ENCODE measurements at regions not wholly inside any gene's neighbourhood (a gene's known extent, or its start where the extent isn't known, plus 50 kb on each side); places are given as distances from the start of the nearest gene placed in this dataset.

GRCh38 chr11:21894492-21894891, 298.4 kb upstream of the ANO5 start:
- TF ChIP-seq CTCF (IDR thresholded peaks at IDR 0.05; ENCODE audit: low read depth, low read length, poor library complexity, severe bottlenecking) = no peak
- TF ChIP-seq EZH2phosphoT487 (IDR thresholded peaks at IDR 0.05; ENCODE audit: borderline replicate concordance, low read length) = no peak

GRCh38 chr11:21895686-21896085, 297.2 kb upstream of the ANO5 start:
- H4K20me1 ChIP-seq (ENCODE audit: control insufficient read depth, insufficient read depth, low read depth, low read length) = no peaks in the 10 kb centered on the region
- no peak overlapping the region for H3K4me3 ChIP-seq (ENCODE audit: low read length)
- H3K4me1 ChIP-seq (ENCODE audit: control insufficient read depth, low read length) = no peaks in the 10 kb centered on the region
- no peak overlapping the region for H3K4me2 ChIP-seq (ENCODE audit: low read length)
- no peaks in the 10 kb centered on the region for H3K9me3 ChIP-seq (ENCODE audit: control insufficient read depth, insufficient read depth, low read length)
- H3K27ac ChIP-seq (ENCODE audit: low read depth, low read length) = no peak overlapping the region
- TF ChIP-seq CTCF (IDR thresholded peaks at IDR 0.05; ENCODE audit: low read depth, low read length, poor library complexity, severe bottlenecking) (no peak), EZH2phosphoT487 (IDR thresholded peaks at IDR 0.05; ENCODE audit: borderline replicate concordance, low read length) (no peak)
- H3K79me2 ChIP-seq (ENCODE audit: control insufficient read depth, low read length) = no peaks in the 10 kb centered on the region
- H3F3A ChIP-seq (ENCODE audit: control insufficient read depth, insufficient read depth) = no peaks in the 10 kb centered on the region
- no peaks in the 10 kb centered on the region for H3K9me2 ChIP-seq (replicated peaks; ENCODE audit: control insufficient read depth, low read length)
- no peaks in the 10 kb centered on the region for H3K27me3 ChIP-seq (ENCODE audit: control insufficient read depth, low read length)
- H3K36me3 ChIP-seq (ENCODE audit: control insufficient read depth, low read length) = no peaks in the 10 kb centered on the region

More at GRCh38 chr11:21894492-21894891, 298.4 kb upstream of the ANO5 start:
- no peaks in the 10 kb centered on the region for H3K27me3 ChIP-seq (ENCODE audit: control insufficient read depth, low read length)
- no peak overlapping the region for H3K4me3 ChIP-seq (ENCODE audit: low read length)
- H3K4me2 ChIP-seq (ENCODE audit: low read length) = no peak overlapping the region
- no peaks in the 10 kb centered on the region for H3K9me3 ChIP-seq (ENCODE audit: control insufficient read depth, insufficient read depth, low read length)
- no peaks in the 10 kb centered on the region for H3K79me2 ChIP-seq (ENCODE audit: control insufficient read depth, low read length)
- no peaks in the 10 kb centered on the region for H4K20me1 ChIP-seq (ENCODE audit: control insufficient read depth, insufficient read depth, low read depth, low read length)
- no peaks in the 10 kb centered on the region for H3K4me1 ChIP-seq (ENCODE audit: control insufficient read depth, low read length)
- H3K36me3 ChIP-seq (ENCODE audit: control insufficient read depth, low read length) = no peaks in the 10 kb centered on the region
- no peak overlapping the region for H3K27ac ChIP-seq (ENCODE audit: low read depth, low read length)
- no peaks in the 10 kb centered on the region for H3F3A ChIP-seq (ENCODE audit: control insufficient read depth, insufficient read depth)
- no peaks in the 10 kb centered on the region for H3K9me2 ChIP-seq (replicated peaks; ENCODE audit: control insufficient read depth, low read length)

GRCh38 chr11:21896216-21896615, 296.7 kb upstream of the ANO5 start:
- H3K36me3 ChIP-seq (ENCODE audit: control insufficient read depth, low read length) = no peaks in the 10 kb centered on the region
- H3K4me2 ChIP-seq (ENCODE audit: low read length) = no peak overlapping the region
- H3K27ac ChIP-seq (ENCODE audit: low read depth, low read length) = no peak overlapping the region
- TF ChIP-seq CTCF (IDR thresholded peaks at IDR 0.05; ENCODE audit: low read depth, low read length, poor library complexity, severe bottlenecking) = no peak
- no peaks in the 10 kb centered on the region for H4K20me1 ChIP-seq (ENCODE audit: control insufficient read depth, insufficient read depth, low read depth, low read length)
- H3K27me3 ChIP-seq (ENCODE audit: control insufficient read depth, low read length) = no peaks in the 10 kb centered on the region
- H3K79me2 ChIP-seq (ENCODE audit: control insufficient read depth, low read length) = no peaks in the 10 kb centered on the region
- H3K9me3 ChIP-seq (ENCODE audit: control insufficient read depth, insufficient read depth, low read length) = no peaks in the 10 kb centered on the region
- no peaks in the 10 kb centered on the region for H3F3A ChIP-seq (ENCODE audit: control insufficient read depth, insufficient read depth)
- H3K4me3 ChIP-seq (ENCODE audit: low read length) = no peak overlapping the region
- no peaks in the 10 kb centered on the region for H3K4me1 ChIP-seq (ENCODE audit: control insufficient read depth, low read length)
- no peaks in the 10 kb centered on the region for H3K9me2 ChIP-seq (replicated peaks; ENCODE audit: control insufficient read depth, low read length)
